Caco-2 (cell line): ENCODE measurements at regions not wholly inside any gene's neighbourhood (a gene's known extent, or its start where the extent isn't known, plus 50 kb on each side); places are given as distances from the start of the nearest gene placed in this dataset.

Experiments used
- BruUV-seq: library from RNA; stranded (reverse); fragments of 400-500 nt; replicated peaks from 2 replicates; lab custom pipeline; 2021; lab: Mats Ljungman, UMichigan
- CTCF ChIA-PET: fragments of 300-600 bp; sonication (Branson Sonifier 250); formaldehyde crosslinking; loops from one replicate; lab custom pipeline; 2022; ENCODE audit warnings: antibody characterized with exemption; lab: Charles Lee
- POLR2A ChIA-PET: fragments of 300-600 bp; sonication (Branson Sonifier 250); formaldehyde crosslinking; loops from one replicate; lab custom pipeline; 2022; ENCODE audit warnings: antibody characterized with exemption; lab: Charles Lee
- DNase-seq, 2 experiments: peaks; one replicate each; pipeline versions ENCODE4 v3.0.0 to v3.0.0-alpha.2; 2020 to 2022
- H3K27me3 ChIP-seq: replicated peaks from 2 replicates; pipeline ENCODE4 v1.6.0; 2011; ENCODE audit warnings: low read length; ENCODE audit not compliant: control insufficient read depth, insufficient read depth
- H3K36me3 ChIP-seq: 2 replicates; pipeline ENCODE4 v1.5.1; 2011; ENCODE audit warnings: low read length; ENCODE audit not compliant: control insufficient read depth, insufficient read depth
- H3K4me1 ChIP-seq: fragments of 250-450 bp; sonication (Bioruptor Pico); 2 replicates; pipeline ENCODE4 v1.5.1; 2020; ENCODE audit warnings: mild to moderate bottlenecking
- H3K4me3 ChIP-seq: 2 replicates; pipeline ENCODE4 v1.5.1; 2011; ENCODE audit warnings: low read depth, mild to moderate bottlenecking, control low read depth, low read length
- H3K9me3 ChIP-seq: fragments of 250-450 bp; sonication (Bioruptor Pico); 2 replicates; pipeline ENCODE4 v1.5.1; 2020; ENCODE audit warnings: mild to moderate bottlenecking, moderate library complexity
- H3K27ac Mint-ChIP-seq: one replicate; pipeline ENCODE4 v1.8.0; 2022; ENCODE audit warnings: mixed read lengths; ENCODE audit not compliant: unreplicated experiment
- H3K27me3 Mint-ChIP-seq: one replicate; pipeline ENCODE4 v1.8.0; 2022; ENCODE audit warnings: mixed read lengths; ENCODE audit not compliant: insufficient read depth, unreplicated experiment
- H3K36me3 Mint-ChIP-seq: one replicate; pipeline ENCODE4 v1.8.0; 2022; ENCODE audit warnings: mild to moderate bottlenecking, mixed read lengths; ENCODE audit not compliant: insufficient read depth, unreplicated experiment
- H3K4me1 Mint-ChIP-seq: one replicate; pipeline ENCODE4 v1.8.0; 2022; ENCODE audit warnings: low read depth, mixed read lengths; ENCODE audit not compliant: unreplicated experiment
- H3K4me3 Mint-ChIP-seq: one replicate; pipeline ENCODE4 v1.8.0; 2022; ENCODE audit warnings: mild to moderate bottlenecking, moderate library complexity, mixed read lengths; ENCODE audit not compliant: unreplicated experiment
- H3K9me3 Mint-ChIP-seq: one replicate; pipeline ENCODE4 v1.8.0; 2022; ENCODE audit warnings: mixed read lengths; ENCODE audit not compliant: unreplicated experiment
- CTCF ChIP-seq, 2 experiments: fragments of 200-600 bp in 1 of 2; IDR thresholded peaks; 1 replicate in 1 of 2; 2 replicates in 1 of 2; pipeline versions ENCODE4 v1.5.1 to v1.8.0; 2011 to 2022; ENCODE audit warnings: antibody characterized with exemption in 1 of 2, control low read depth in 1 of 2, inconsistent platforms in 1 of 2, low read depth in 1 of 2, low read length in 1 of 2, mild to moderate bottlenecking in 1 of 2, moderate library complexity in 1 of 2; ENCODE audit not compliant: insufficient read depth in 1 of 2, severe bottlenecking in 1 of 2, unreplicated experiment in 1 of 2
- intact Hi-C: fragments of 100-400 bp; cut with micrococcal nuclease; formaldehyde crosslinking; loops from one replicate; pipeline ENCODE4 v1.10.0; 2022; ENCODE audit not compliant: unreplicated experiment

GRCh38 chr18:65623676-65624075 is 127.1 kb upstream of the CDH7 start:
- no peaks in the 10 kb centered on the region for H3K9me3 ChIP-seq
- no TSS peak for BruUV-seq
- ChIA-PET CTCF (no interaction called here), POLR2A (no interaction called here)
- no peaks in the 10 kb centered on the region for H3K36me3 Mint-ChIP-seq
- H3K27ac Mint-ChIP-seq = no peak overlapping the region
- no peaks in the 10 kb centered on the region for H3K4me1 ChIP-seq
- H3K4me3 ChIP-seq = no peak overlapping the region
- no peak for DNase-seq
- no peaks in the 10 kb centered on the region for H3K9me3 Mint-ChIP-seq
- H3K36me3 ChIP-seq = no peaks in the 10 kb centered on the region
- intact Hi-C loops = no loop called here
- no peak for TF ChIP-seq CTCF (IDR thresholded peaks at IDR 0.05; ENCODE audit: insufficient read depth in 1 of 2, low read depth in 1 of 2, low read length in 1 of 2, severe bottlenecking in 1 of 2, unreplicated experiment in 1 of 2)
- no peak overlapping the region for H3K4me3 Mint-ChIP-seq
- no peaks in the 10 kb centered on the region for H3K27me3 Mint-ChIP-seq
- no peaks in the 10 kb centered on the region for H3K4me1 Mint-ChIP-seq
- no peaks in the 10 kb centered on the region for H3K27me3 ChIP-seq

- H3K4me3 ChIP-seq = no peak overlapping the region
- ChIA-PET CTCF (no interaction called here), POLR2A (no interaction called here)
- no TSS peak for BruUV-seq
- Mint-ChIP-seq H3K4me1 (no peaks in the 10 kb centered on the region), H3K36me3 (no peaks in the 10 kb centered on the region), H3K9me3 (no peaks in the 10 kb centered on the region), H3K27ac (no peak overlapping the region), H3K27me3 (peaks cover 4% of the 10 kb centered on the region), H3K4me3 (no peak overlapping the region)
- H3K36me3 ChIP-seq = no peaks in the 10 kb centered on the region
- no peaks in the 10 kb centered on the region for H3K27me3 ChIP-seq
- no peak for TF ChIP-seq CTCF (IDR thresholded peaks at IDR 0.05; ENCODE audit: insufficient read depth in 1 of 2, low read depth in 1 of 2, low read length in 1 of 2, severe bottlenecking in 1 of 2, unreplicated experiment in 1 of 2)
- intact Hi-C loops = no loop called here
- no peaks in the 10 kb centered on the region for H3K4me1 ChIP-seq
- no peaks in the 10 kb centered on the region for H3K9me3 ChIP-seq
- no peak for DNase-seq
Measured at GRCh38 chr18:65622436-65622835, 128.4 kb upstream of the CDH7 start.

GRCh38 chr18:65620076-65620696 is 130.6 kb upstream of the CDH7 start:
- Histone ChIP-seq H3K27me3 (no peaks in the 10 kb centered on the region), H3K9me3 (no peaks in the 10 kb centered on the region), H3K4me3 (no peak overlapping the region), H3K36me3 (no peaks in the 10 kb centered on the region), H3K4me1 (no peaks in the 10 kb centered on the region)
- intact Hi-C loops = no loop called here
- POLR2A ChIA-PET = no interaction called here
- H3K4me1 Mint-ChIP-seq = no peaks in the 10 kb centered on the region
- no peaks in the 10 kb centered on the region for H3K9me3 Mint-ChIP-seq
- CTCF ChIA-PET = no interaction called here
- DNase-seq = no peak
- no peaks in the 10 kb centered on the region for H3K36me3 Mint-ChIP-seq
- no peak for TF ChIP-seq CTCF (IDR thresholded peaks at IDR 0.05; ENCODE audit: insufficient read depth in 1 of 2, low read depth in 1 of 2, low read length in 1 of 2, severe bottlenecking in 1 of 2, unreplicated experiment in 1 of 2)
- no TSS peak for BruUV-seq
- H3K27me3 Mint-ChIP-seq = peaks cover 4% of the 10 kb centered on the region
- no peak overlapping the region for H3K27ac Mint-ChIP-seq
- H3K4me3 Mint-ChIP-seq = no peak overlapping the region
